Gastrocnemius medialis (tissue), 4 donors: ENCODE measurements at regions not wholly inside any gene's neighbourhood (a gene's known extent, or its start where the extent isn't known, plus 50 kb on each side); places are given as distances from the start of the nearest gene placed in this dataset.

Experiments
- POLR2A ChIP-seq, 2 donors: fragments of 450-650 bp; IDR thresholded peaks; one replicate each; pipeline ENCODE4 v1.6.1; 2017; ENCODE audit warnings: antibody characterized with exemption in 2 of 2, mild to moderate bottlenecking in 2 of 2, moderate library complexity in 2 of 2
- TF ChIP-seq, protein P1 (sequence below), 5 experiments: fragments of 450-650 bp in 3 of 5; fragments of 200-600 bp in 2 of 5; sonication (generic) in 2 of 5; IDR thresholded peaks in 4 of 5; conservative IDR thresholded peaks in 1 of 5; 1 replicate in 4 of 5; 2 replicates in 1 of 5; pipeline ENCODE4 v1.5.1; 2016 to 2019; ENCODE audit warnings: antibody characterized with exemption in 5 of 5, mild to moderate bottlenecking in 3 of 5, moderate library complexity in 3 of 5

DNA sequence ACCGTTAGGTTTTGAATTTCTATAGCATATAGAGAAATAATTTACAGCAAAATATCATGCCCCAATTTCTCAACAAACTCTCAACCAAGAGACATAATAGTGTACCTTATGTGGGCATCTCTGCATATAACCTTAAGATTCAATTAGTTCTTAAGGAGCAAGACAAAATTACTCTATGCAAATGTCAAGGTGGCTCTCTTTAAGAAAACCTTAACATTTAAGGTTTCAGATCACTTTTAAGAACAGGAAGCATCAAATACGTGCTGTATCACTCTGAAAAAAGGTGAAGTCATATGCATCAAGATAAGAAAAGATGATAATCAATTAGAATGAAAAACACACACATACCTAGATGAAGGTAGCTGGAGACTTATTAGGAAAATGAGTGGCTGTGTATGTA lies 728.0 kb downstream of the FLRT2 start:
- no peak for TF ChIP-seq POLR2A (IDR thresholded peaks at IDR 0.05)
- TF ChIP-seq, protein P1, sequence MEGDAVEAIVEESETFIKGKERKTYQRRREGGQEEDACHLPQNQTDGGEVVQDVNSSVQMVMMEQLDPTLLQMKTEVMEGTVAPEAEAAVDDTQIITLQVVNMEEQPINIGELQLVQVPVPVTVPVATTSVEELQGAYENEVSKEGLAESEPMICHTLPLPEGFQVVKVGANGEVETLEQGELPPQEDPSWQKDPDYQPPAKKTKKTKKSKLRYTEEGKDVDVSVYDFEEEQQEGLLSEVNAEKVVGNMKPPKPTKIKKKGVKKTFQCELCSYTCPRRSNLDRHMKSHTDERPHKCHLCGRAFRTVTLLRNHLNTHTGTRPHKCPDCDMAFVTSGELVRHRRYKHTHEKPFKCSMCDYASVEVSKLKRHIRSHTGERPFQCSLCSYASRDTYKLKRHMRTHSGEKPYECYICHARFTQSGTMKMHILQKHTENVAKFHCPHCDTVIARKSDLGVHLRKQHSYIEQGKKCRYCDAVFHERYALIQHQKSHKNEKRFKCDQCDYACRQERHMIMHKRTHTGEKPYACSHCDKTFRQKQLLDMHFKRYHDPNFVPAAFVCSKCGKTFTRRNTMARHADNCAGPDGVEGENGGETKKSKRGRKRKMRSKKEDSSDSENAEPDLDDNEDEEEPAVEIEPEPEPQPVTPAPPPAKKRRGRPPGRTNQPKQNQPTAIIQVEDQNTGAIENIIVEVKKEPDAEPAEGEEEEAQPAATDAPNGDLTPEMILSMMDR (IDR thresholded peaks at IDR 0.05 in 4 of 5, conservative IDR thresholded peaks at IDR 0.05 in 1 of 5), result no peak
